ENCODE measurements at regions not wholly inside any gene's neighbourhood (a gene's known extent, or its start where the extent isn't known, plus 50 kb on each side); places are given as distances from the start of the nearest gene placed in this dataset.

- no peak for DNase-seq (ENCODE audit: extremely low spot score)
- TF ChIP-seq SUZ12 (IDR thresholded peaks at IDR 0.05) (no peak), SP1 (IDR thresholded peaks at IDR 0.05) (no peak), FOXA1 (IDR thresholded peaks at IDR 0.05) (no peak), CTBP1 (IDR thresholded peaks at IDR 0.05; ENCODE audit: borderline replicate concordance) (no peak), ZNF384 (IDR thresholded peaks at IDR 0.05) (no peak), FOXM1 (IDR thresholded peaks at IDR 0.05; ENCODE audit: borderline replicate concordance) (no peak), ARNT (IDR thresholded peaks at IDR 0.05) (no peak), FOXK2 (IDR thresholded peaks at IDR 0.05) (no peak), TARDBP (IDR thresholded peaks at IDR 0.05) (no peak), PKNOX1 (IDR thresholded peaks at IDR 0.05) (no peak), HDGF (IDR thresholded peaks at IDR 0.05; ENCODE audit: borderline replicate concordance) (no peak)
- CTCF ChIA-PET = no interaction called here
- POLR2A ChIA-PET = no interaction called here
Measured at GRCh38 chr10:71902351-71902750, 51.3 kb upstream of the PSAP start.
